ENCODE measurements at regions not wholly inside any gene's neighbourhood (a gene's known extent, or its start where the extent isn't known, plus 50 kb on each side); places are given as distances from the start of the nearest gene placed in this dataset.

DNA sequence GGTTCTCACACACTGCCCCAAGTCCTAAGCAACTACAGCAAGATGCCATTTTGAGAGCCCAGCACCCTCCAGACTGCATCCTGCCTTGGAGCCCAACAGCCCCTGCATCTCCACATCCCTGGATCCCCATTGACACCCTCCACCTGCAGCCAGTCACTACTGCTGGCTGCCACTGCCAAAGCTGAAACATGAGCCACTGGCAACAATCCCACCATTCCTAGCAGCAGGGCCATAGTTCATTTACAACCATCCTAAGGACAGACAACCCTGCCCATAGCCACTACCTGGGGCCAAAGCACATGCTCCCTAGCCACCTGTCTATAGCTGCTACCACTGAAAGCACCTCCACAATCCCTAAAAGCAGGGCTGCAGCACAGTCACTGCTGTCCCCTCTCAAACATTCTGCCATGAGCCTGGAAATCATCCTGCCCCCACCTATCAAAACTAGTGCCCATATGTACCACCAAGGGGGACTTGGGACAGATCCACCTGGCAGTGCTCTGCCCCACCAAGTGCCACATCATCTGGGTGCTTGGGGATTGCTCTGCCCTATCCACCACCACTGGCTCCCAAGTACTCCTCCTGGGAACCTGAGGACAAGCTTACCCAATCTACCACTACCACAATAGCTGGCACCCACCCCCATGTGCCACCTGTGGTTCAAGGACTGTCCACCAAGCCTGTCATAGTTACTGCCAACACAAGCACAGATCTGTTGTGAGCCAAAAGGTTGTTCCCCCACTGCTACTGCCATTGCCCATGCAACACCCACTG is 138.8 kb upstream of the SOX6 start:
- Histone ChIP-seq H4K91ac (ENCODE audit: insufficient read length, low read depth, low read length) (no peak overlapping the region), H2BK120ac (ENCODE audit: low read depth, low read length, poor library complexity, severe bottlenecking) (no peak overlapping the region), H3K27ac (ENCODE audit: insufficient read length, low read depth, low read length) (no peak overlapping the region), H3K79me1 (ENCODE audit: insufficient read depth, low read depth, low read length, poor library complexity, severe bottlenecking) (no peaks in the 10 kb centered on the region), H3K4me2 (ENCODE audit: insufficient read depth, insufficient read length, low read length) (no peak overlapping the region), H2BK12ac (ENCODE audit: insufficient read length, low read depth, low read length) (no peak overlapping the region), H2AFZ (ENCODE audit: low read length) (no peak overlapping the region), H4K20me1 (ENCODE audit: control insufficient read depth, insufficient read depth, insufficient read length) (no peaks in the 10 kb centered on the region), H3K4ac (ENCODE audit: low read depth, low read length) (no peak overlapping the region), H2BK15ac (ENCODE audit: low read depth, low read length) (no peak overlapping the region), H3K23me2 (ENCODE audit: insufficient read length, low read depth, low read length, poor library complexity, severe bottlenecking) (no peaks in the 10 kb centered on the region), H2BK5ac (ENCODE audit: insufficient read length, low read length) (no peak overlapping the region), H4K8ac (replicated peaks; ENCODE audit: insufficient read length, low read depth, low read length) (no peak overlapping the region), H3K14ac (ENCODE audit: insufficient read depth, low read length) (no peak overlapping the region), H3K9me3 (ENCODE audit: control insufficient read depth, low read depth, low read length) (no peaks in the 10 kb centered on the region), H3K23ac (ENCODE audit: insufficient read length, low read depth, low read length) (no peak overlapping the region), H3K9ac (ENCODE audit: extremely low read depth, insufficient read length, low read length) (no peak overlapping the region), H2AK5ac (ENCODE audit: insufficient read length, low read length) (no peak overlapping the region), H3K18ac (ENCODE audit: insufficient read length, low read depth, low read length) (no peak overlapping the region), H4K5ac (ENCODE audit: insufficient read length, low read depth, low read length) (no peak overlapping the region), H3T11ph (ENCODE audit: low read length) (no peak overlapping the region), H3K56ac (ENCODE audit: insufficient read length, low read depth, low read length) (no peak overlapping the region), H2BK20ac (ENCODE audit: low read depth, low read length, poor library complexity, severe bottlenecking) (no peak overlapping the region), H3K27me3 (ENCODE audit: insufficient read depth, low read length) (no peaks in the 10 kb centered on the region), H3K79me2 (ENCODE audit: insufficient read depth, low read length) (no peaks in the 10 kb centered on the region), H3K4me1 (ENCODE audit: insufficient read depth, low read length) (no peaks in the 10 kb centered on the region)
- Mint-ChIP-seq H3K4me1 (no peaks in the 10 kb centered on the region), H3K36me3 (ENCODE audit: insufficient read depth in 1 of 3, low read depth in 3 of 3) (peaks cover 3 to 11% (median 7%) of the 10 kb centered on the region in 3 experiments; a peak in 6 of 7 replicates), H3K27me3 (ENCODE audit: low read depth) (peaks cover 44% of the 10 kb centered on the region), H3K9me3 (peaks cover 11 to 19% of the 10 kb centered on the region in 2 experiments), H3K27ac (no peak overlapping the region), H3K4me3 (no peak overlapping the region)
- TF ChIP-seq, protein P1, sequence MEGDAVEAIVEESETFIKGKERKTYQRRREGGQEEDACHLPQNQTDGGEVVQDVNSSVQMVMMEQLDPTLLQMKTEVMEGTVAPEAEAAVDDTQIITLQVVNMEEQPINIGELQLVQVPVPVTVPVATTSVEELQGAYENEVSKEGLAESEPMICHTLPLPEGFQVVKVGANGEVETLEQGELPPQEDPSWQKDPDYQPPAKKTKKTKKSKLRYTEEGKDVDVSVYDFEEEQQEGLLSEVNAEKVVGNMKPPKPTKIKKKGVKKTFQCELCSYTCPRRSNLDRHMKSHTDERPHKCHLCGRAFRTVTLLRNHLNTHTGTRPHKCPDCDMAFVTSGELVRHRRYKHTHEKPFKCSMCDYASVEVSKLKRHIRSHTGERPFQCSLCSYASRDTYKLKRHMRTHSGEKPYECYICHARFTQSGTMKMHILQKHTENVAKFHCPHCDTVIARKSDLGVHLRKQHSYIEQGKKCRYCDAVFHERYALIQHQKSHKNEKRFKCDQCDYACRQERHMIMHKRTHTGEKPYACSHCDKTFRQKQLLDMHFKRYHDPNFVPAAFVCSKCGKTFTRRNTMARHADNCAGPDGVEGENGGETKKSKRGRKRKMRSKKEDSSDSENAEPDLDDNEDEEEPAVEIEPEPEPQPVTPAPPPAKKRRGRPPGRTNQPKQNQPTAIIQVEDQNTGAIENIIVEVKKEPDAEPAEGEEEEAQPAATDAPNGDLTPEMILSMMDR (conservative IDR thresholded peaks at IDR 0.05), result no peak
- no peak for DNase-seq

All from H9 (cell line).